HG03103 (cell line): ENCODE measurements at regions not wholly inside any gene's neighbourhood (a gene's known extent, or its start where the extent isn't known, plus 50 kb on each side); places are given as distances from the start of the nearest gene placed in this dataset.

Experiments used
- ATAC-seq: cut with Tn5 transposase; IDR thresholded peaks from one replicate; pipeline ENCODE4 v1.9.1; 2021; ENCODE audit warnings: low read depth; ENCODE audit not compliant: unreplicated experiment

GRCh38 chr2:177124371-177124770, 88.2 kb upstream of the HNRNPA3 start:
- no peak for ATAC-seq

- no peak for ATAC-seq
These were observed 84.8 kb upstream of the HNRNPA3 start for GRCh38 chr2:177127821-177128220.

DNA sequence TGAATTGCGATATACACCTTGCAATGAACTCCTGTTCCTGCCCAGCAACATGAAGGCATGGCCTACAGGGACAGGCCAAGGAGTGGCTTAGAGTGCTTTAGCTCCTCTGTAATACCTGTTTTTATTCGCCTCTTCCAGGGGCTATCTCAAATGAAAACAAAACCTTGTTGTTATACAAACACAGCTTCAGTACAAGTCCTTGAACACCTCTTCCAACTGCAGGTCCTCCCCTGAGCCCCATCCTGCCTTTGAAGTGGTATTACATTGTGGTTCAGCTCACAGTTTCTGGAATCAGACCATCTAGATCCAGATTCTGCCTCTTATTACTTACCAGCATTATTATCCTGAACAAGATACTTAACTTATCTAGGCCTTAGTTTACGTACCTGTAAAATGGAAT, 83.0 kb upstream of the HNRNPA3 start:
- ATAC-seq, result no peak

GRCh38 chr2:177131858-177132257, 80.7 kb upstream of the HNRNPA3 start:
- no peak for ATAC-seq

GRCh38 chr2:177138823-177139222, 73.8 kb upstream of the HNRNPA3 start:
- ATAC-seq, result no peak

GRCh38 chr2:177141866-177142265, 70.7 kb upstream of the HNRNPA3 start:
- ATAC-seq, result no peak

- ATAC-seq, result no peak
These were observed 69.2 kb upstream of the HNRNPA3 start for GRCh38 chr2:177143444-177143843.

- ATAC-seq, result peak; percentile 44
These were observed 65.4 kb upstream of the HNRNPA3 start for GRCh38 chr2:177147093-177147694.

DNA sequence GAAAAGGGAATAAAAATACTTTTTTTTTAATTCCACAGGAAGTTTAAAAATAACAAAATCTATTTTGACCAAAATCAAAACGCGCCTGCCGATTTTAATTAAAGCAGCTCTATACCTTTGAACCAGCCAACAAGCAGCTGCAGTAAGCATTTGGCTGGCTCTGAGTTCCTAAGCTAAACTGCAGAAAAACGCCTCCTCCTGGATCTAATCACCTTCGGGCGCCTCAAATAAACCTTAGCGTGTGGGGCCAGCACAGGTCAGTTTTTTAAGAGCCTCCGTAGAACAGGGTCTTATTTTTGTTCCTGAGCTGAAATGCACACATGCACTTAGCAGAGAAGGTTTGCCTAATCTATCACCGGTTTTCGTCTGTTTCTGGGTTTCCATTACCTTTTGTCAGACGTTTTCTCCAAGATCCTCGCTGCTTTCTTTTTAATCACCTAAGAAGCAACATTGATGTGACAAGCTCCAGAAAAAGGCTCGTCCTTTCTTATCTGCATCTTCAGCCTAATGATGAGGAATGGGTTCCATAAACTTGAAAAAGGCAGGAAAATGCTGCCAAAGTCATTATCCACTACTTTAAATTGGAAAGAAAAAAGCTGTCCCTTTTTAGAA, 64.7 kb upstream of the HNRNPA3 start:
- no peak for ATAC-seq

DNA sequence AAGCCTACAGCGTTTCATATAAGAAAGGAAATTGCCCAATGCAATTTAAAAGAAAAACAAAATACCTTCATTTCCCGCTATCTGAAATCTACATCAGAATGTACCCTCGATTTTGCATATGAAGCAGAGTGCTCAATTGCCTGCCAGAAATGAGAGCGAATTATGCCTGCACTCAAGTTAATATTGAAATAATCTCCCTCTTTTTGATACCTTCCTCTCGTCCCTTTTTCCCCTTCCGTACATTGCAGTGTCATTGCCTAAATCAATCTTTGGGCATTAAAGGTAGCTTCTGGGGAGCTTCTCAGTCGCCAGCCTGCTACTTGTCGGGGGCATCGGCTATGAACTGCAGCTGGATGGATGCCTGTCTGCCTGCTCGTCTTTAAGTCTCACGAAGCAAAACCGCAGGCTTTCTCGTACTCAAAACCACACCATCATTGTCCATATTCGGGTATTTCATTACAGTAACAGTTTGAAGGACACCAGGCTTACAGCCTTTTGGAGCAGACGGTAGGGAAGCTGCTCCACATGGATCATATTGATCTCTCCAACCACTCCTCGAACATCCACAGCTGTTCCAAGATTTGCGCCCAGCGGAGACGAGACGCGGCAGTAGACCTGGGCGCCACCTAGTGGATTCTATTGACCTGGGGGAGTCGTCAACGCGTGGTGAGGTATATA, 64.0 kb upstream of the HNRNPA3 start:
- peak; percentile 90 for ATAC-seq

DNA sequence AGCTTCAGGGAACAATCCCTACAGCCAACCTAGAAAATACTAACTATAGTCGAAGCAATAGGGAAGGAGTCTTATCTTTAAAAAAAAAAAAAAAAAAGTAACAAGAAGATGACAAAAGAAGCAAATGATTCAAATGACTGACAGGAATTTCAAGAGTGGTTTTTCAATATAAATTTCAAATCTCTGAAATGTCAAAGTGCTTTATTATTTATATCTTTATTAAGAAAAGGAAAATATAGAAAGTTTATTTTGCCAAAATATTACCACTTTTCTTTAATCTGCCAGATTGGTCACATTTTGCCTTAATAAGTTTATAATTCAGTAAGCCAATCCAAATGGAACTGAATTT, 63.5 kb upstream of the HNRNPA3 start:
- no peak for ATAC-seq

DNA sequence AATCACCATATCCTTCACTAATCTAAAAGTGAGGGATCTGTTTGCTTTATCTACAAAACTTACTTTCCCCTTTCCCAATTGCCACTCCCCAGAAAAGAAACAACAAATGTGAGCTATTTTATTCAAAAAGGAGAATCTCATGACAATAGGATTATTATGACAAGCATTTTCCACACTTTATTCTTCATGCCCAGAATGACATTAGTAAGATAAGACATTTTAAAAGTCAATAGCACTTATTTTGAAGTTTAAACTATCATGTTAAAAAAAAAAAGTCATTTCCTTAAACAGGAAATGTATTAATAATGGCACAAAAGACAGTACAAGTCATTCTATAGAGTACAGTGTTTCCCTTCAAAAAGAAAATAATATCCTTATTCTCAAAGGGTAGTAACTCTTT, 58.8 kb upstream of the HNRNPA3 start:
- ATAC-seq, result no peak

DNA sequence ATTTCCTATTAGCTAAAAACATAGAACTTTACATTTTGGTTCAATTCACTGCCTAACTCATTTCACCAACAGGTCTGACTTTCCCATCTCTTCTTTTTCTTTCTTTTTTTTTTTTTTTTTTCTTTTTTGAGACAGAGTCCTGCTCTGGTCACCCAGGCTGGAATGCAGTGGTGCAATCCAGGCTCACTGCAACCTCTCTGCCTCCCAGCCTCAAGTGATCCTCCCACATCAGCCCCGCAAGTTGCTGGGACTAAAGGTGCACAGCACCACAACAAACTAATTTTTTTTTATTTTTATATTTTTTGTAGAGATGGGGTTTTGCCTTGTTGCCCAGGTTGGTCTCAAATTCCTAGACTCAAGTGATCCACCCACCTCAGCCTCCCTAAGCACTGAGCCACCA, 57.8 kb upstream of the HNRNPA3 start:
- no peak for ATAC-seq

- ATAC-seq, result no peak
These were observed 57.0 kb upstream of the HNRNPA3 start for GRCh38 chr2:177155631-177156030.

DNA sequence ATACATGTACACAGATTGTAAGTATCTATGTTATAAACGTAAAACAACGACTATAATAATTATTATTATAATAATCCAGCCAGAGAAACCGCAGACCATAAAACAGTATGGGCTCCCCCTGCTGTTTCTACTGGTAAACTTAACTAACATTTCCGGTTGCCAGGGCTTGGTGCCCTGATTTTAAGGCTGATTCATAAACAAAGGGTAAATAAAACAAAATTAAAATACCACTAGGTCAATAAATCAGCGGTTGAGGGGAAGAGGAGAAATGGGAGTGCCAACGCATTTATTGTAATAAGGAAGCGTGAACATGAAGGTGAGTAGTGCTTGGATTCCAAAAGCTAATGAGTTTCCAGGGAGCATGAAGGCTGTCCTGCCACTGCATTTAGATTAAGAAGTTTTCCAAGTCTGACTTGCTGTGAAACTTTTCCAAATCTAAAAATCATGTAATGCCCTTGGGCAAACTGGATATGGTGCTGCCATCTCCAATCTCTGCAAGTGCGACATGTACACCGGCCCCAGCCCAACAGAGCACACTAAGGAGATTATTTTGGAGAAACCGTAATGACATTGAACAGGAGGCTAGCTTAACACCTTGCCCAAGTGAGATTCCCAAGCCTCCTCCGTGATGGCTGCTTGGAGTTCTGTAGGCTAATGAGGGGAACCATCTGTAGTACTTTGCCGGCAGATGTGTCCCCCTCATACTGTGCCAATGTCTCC, 50.7 kb upstream of the HNRNPA3 start:
- ATAC-seq, result no peak
